OCI-LY7 (cell line): ENCODE measurements at regions not wholly inside any gene's neighbourhood (a gene's known extent, or its start where the extent isn't known, plus 50 kb on each side); places are given as distances from the start of the nearest gene placed in this dataset.

ENCODE experiments used
- BruUV-seq: library from RNA; stranded (reverse); fragments of 400-500 nt; replicated peaks from 2 replicates; lab custom pipeline; 2021; lab: Mats Ljungman, UMichigan
- CTCF ChIA-PET: fragments of 300-600 bp; sonication (Branson Sonifier 250); formaldehyde crosslinking; loops from one replicate; lab custom pipeline; 2022; ENCODE audit warnings: antibody characterized with exemption; ENCODE audit not compliant: unreplicated experiment; lab: Charles Lee
- POLR2A ChIA-PET: fragments of 300-600 bp; sonication (Branson Sonifier 250); formaldehyde crosslinking; loops from one replicate; lab custom pipeline; 2022; ENCODE audit warnings: antibody characterized with exemption; lab: Charles Lee
- DNase-seq: peaks from one replicate; pipeline ENCODE4 v3.0.0-alpha.2; 2015; ENCODE audit warnings: low spot score
- H2AFZ ChIP-seq: fragments of 200-600 bp; sonication (generic), shearing (Covaris generic); 2 replicates; pipeline ENCODE4 v1.6.1; 2014; ENCODE audit warnings: mild to moderate bottlenecking, antibody characterized with exemption, low read length, moderate library complexity
- H3K27ac ChIP-seq: fragments of 200-600 bp; sonication (generic); 2 replicates; pipeline ENCODE4 v1.5.1; 2014; ENCODE audit warnings: mixed run types, low read depth, mild to moderate bottlenecking, moderate library complexity, low read length, inconsistent platforms; ENCODE audit not compliant: poor library complexity, severe bottlenecking
- H3K36me3 ChIP-seq: fragments of 200-600 bp; sonication (generic); 2 replicates; pipeline ENCODE4 v1.6.1; 2014; ENCODE audit warnings: mild to moderate bottlenecking, antibody characterized with exemption, low read length, moderate library complexity, mixed read lengths; ENCODE audit not compliant: insufficient read depth
- H3K4me1 ChIP-seq: fragments of 200-600 bp; sonication (generic); 2 replicates; pipeline ENCODE4 v1.5.1; 2014; ENCODE audit warnings: mild to moderate bottlenecking, low read length; ENCODE audit not compliant: insufficient read depth, poor library complexity, severe bottlenecking
- H3K4me2 ChIP-seq: fragments of 200-600 bp; sonication (generic); 2 replicates; pipeline ENCODE4 v1.6.1; 2014; ENCODE audit warnings: mild to moderate bottlenecking, low read length
- H3K4me3 ChIP-seq: fragments of 200-600 bp; sonication (generic); 2 replicates; pipeline ENCODE4 v1.5.1; 2014; ENCODE audit warnings: mild to moderate bottlenecking, low read depth, low read length; ENCODE audit not compliant: poor library complexity, severe bottlenecking
- H3K79me2 ChIP-seq: fragments of 200-600 bp; sonication (generic); 2 replicates; pipeline ENCODE4 v1.6.1; 2016; ENCODE audit warnings: low read depth, mild to moderate bottlenecking, low read length, moderate library complexity, mixed read lengths; ENCODE audit not compliant: insufficient read depth
- H3K9me2 ChIP-seq: fragments of 200-600 bp; sonication (generic); 2 replicates; pipeline ENCODE4 v1.6.1; 2016; ENCODE audit warnings: mild to moderate bottlenecking, low read length, mixed read lengths; ENCODE audit not compliant: insufficient read depth
- H3K9me3 ChIP-seq: fragments of 200-600 bp; sonication (generic); 2 replicates; pipeline ENCODE4 v1.6.1; 2014; ENCODE audit warnings: mild to moderate bottlenecking, mixed run types, low read length, mixed read lengths
- H4K20me1 ChIP-seq: fragments of 200-600 bp; sonication (generic); 2 replicates; pipeline ENCODE4 v1.6.1; 2014; ENCODE audit warnings: mild to moderate bottlenecking, antibody characterized with exemption, low read length, moderate library complexity, mixed read lengths; ENCODE audit not compliant: insufficient read depth
- EZH2phosphoT487 ChIP-seq: fragments of 200-600 bp; sonication (generic); IDR thresholded peaks from 2 replicates; pipeline ENCODE4 v1.6.1; 2018; ENCODE audit warnings: low read depth, borderline replicate concordance, mild to moderate bottlenecking, mixed run types, antibody characterized with exemption, low read length, moderate library complexity, mixed read lengths
- intact Hi-C: fragments of 100-400 bp; cut with micrococcal nuclease; formaldehyde crosslinking; loops from one replicate; pipeline ENCODE4 v1.10.0; 2022; ENCODE audit not compliant: unreplicated experiment
- TF ChIP-seq, protein P1 (sequence below): fragments of 200-600 bp; sonication (generic); conservative IDR thresholded peaks from 2 replicates; pipeline ENCODE4 v1.5.1; 2014; ENCODE audit warnings: mild to moderate bottlenecking, antibody characterized with exemption, low read length, moderate library complexity, mixed read lengths

DNA sequence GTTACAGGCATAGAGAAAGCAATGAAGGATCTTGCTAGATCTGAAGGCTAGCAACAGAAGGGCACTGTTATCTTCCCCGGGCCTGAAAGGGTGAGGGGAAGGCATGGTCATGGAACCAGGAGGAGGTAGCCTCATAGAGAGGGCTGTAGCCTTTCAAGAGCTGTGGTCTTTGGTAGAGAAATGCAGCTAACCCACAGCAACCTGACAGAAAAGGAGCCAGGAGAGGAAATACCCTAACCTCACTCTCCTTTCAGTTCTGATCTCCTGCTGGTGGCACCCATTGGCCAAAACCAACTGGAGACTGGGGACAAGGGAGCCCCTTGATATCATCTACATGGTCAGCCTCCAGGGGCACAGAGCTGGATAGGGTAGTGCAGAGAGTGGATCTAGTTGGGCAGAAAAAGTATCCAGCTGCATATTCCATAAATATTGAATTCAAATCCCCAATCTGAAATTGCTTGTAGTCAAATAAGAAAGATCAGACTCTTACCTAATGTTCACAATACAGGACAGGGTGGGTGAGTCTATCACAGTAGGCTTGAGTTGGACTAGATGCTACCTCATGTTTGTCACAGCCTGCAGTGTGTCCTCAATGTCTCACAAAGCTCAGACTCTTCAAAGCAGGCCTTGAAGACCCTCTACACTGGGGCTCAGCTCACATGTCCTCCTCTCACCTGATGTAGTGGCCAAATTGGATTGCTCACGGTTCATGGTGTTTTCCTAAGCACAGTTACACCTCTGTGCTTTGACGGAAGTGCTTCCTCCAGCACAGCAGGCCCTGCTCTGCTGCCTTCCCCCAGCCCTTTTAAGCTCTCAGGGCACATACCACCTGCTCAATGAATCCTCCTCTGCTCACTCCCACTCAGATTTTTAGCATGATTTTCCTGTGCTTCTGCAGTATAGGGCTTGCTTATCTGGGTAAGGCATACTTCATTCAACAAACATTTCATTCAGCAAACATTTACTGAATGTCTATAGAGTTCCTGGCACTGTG is 74.1 kb upstream of the JUN start:
- ChIA-PET POLR2A (interaction anchor here (0.8 kb wide), 1 partner anchor 111 kb away, joined by 9 read pairs; no protein-coding TSS in a partner anchor), CTCF (no interaction called here)
- Histone ChIP-seq H3K79me2 (no peaks in the 10 kb centered on the region), H3K9me2 (no peaks in the 10 kb centered on the region), H3K4me1 (peaks cover 16% of the 10 kb centered on the region), H4K20me1 (no peaks in the 10 kb centered on the region), H3K4me3 (no peak overlapping the region), H2AFZ (peak overlapping the region; percentile 63; the same call in 1 of the 2 replicates), H3K4me2 (peak overlapping the region; percentile 21), H3K9me3 (0 out of 2 replicates have a peak, but pooled peaks cover 2% of the 10 kb centered on the region), H3K36me3 (no peaks in the 10 kb centered on the region), H3K27ac (peak overlapping the region; percentile 18)
- TF ChIP-seq, protein P1, sequence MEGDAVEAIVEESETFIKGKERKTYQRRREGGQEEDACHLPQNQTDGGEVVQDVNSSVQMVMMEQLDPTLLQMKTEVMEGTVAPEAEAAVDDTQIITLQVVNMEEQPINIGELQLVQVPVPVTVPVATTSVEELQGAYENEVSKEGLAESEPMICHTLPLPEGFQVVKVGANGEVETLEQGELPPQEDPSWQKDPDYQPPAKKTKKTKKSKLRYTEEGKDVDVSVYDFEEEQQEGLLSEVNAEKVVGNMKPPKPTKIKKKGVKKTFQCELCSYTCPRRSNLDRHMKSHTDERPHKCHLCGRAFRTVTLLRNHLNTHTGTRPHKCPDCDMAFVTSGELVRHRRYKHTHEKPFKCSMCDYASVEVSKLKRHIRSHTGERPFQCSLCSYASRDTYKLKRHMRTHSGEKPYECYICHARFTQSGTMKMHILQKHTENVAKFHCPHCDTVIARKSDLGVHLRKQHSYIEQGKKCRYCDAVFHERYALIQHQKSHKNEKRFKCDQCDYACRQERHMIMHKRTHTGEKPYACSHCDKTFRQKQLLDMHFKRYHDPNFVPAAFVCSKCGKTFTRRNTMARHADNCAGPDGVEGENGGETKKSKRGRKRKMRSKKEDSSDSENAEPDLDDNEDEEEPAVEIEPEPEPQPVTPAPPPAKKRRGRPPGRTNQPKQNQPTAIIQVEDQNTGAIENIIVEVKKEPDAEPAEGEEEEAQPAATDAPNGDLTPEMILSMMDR = no peak
- no peak for TF ChIP-seq EZH2phosphoT487
- peak; percentile 64 for DNase-seq
- intact Hi-C loops = no loop called here
- no TSS peak for BruUV-seq

DNA sequence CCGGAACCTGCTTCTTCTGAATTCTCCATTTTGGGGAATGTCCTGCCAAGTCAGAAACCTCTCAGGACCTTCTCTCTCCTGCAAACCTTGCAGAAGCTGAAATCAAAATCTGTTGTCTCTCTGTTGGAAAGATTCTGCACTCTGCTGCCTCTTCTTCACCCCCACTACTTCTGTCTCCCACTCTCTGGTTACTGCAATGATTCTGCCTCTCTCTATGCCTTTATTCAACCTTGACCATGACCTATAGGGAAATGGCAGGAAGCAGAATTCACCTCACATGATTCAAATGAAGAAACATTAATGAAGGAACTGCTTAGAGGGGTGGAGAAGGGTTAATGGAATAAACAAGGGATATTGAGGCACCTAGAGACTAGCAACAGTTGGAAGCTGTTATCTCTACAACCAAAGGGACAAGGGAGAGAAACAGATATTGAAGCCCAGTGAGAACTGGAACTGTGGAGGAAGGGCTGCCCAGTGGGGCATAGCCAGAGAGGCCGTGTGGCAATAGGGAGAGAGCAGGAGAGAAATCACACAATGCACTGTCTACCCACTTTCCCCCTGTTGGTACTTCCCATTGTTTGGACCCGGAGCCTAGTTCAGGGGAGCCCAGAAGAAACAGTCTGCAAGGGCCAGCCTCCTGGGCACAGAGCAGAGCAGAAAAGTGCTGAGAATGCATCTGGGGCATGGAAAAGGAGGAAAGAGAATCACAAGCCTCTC is 76.1 kb upstream of the JUN start:
- no peak overlapping the region for H3K4me3 ChIP-seq
- POLR2A ChIA-PET = no interaction called here
- 0 out of 2 replicates have a peak, but pooled peaks cover 2% of the 10 kb centered on the region for H3K9me3 ChIP-seq
- H2AFZ ChIP-seq = no peak overlapping the region
- intact Hi-C loops = no loop called here
- no peak overlapping the region for H3K4me2 ChIP-seq
- no peaks in the 10 kb centered on the region for H4K20me1 ChIP-seq
- H3K9me2 ChIP-seq = no peaks in the 10 kb centered on the region
- DNase-seq = no peak
- CTCF ChIA-PET = no interaction called here
- no peak for TF ChIP-seq EZH2phosphoT487
- TF ChIP-seq, protein P1 = no peak
- H3K36me3 ChIP-seq = no peaks in the 10 kb centered on the region
- BruUV-seq = no TSS peak
- no peak overlapping the region for H3K27ac ChIP-seq
- peaks cover 16% of the 10 kb centered on the region for H3K4me1 ChIP-seq
- no peaks in the 10 kb centered on the region for H3K79me2 ChIP-seq
